Loucy (cell line): ENCODE measurements at regions not wholly inside any gene's neighbourhood (a gene's known extent, or its start where the extent isn't known, plus 50 kb on each side); places are given as distances from the start of the nearest gene placed in this dataset.

Experiments used
- H2AFZ ChIP-seq: fragments of 200-600 bp; sonication (generic); 2 replicates; pipeline ENCODE4 v1.6.0; 2016; ENCODE audit warnings: antibody characterized with exemption, mild to moderate bottlenecking, low read length, moderate library complexity
- H3F3A ChIP-seq: fragments of 200-600 bp; 2 replicates; pipeline ENCODE4 v1.6.0; 2016; ENCODE audit warnings: antibody characterized with exemption, low read depth, mild to moderate bottlenecking
- H3K27me3 ChIP-seq: fragments of 200-600 bp; sonication (generic); 2 replicates; pipeline ENCODE4 v1.6.1; 2014; ENCODE audit warnings: low read length, mild to moderate bottlenecking; ENCODE audit not compliant: insufficient read depth, poor library complexity, severe bottlenecking
- H3K36me3 ChIP-seq: fragments of 200-600 bp; sonication (generic); 2 replicates; pipeline ENCODE4 v1.6.1; 2016; ENCODE audit warnings: low read length; ENCODE audit not compliant: insufficient read depth
- H3K4me1 ChIP-seq: fragments of 200-600 bp; sonication (generic); 2 replicates; pipeline ENCODE4 v1.5.1; 2014; ENCODE audit warnings: low read length, mild to moderate bottlenecking; ENCODE audit not compliant: insufficient read depth, poor library complexity, severe bottlenecking
- H3K4me2 ChIP-seq: fragments of 200-600 bp; sonication (generic); 2 replicates; pipeline ENCODE4 v1.6.0; 2014; ENCODE audit warnings: antibody characterized with exemption, low read length, low read depth, mild to moderate bottlenecking; ENCODE audit not compliant: poor library complexity, severe bottlenecking
- H3K4me3 ChIP-seq: fragments of 200-600 bp; sonication (generic); 2 replicates; pipeline ENCODE4 v1.5.1; 2014; ENCODE audit warnings: low read length, mild to moderate bottlenecking, mixed read lengths; ENCODE audit not compliant: poor library complexity, severe bottlenecking
- H3K79me2 ChIP-seq: fragments of 200-600 bp; sonication (generic); 2 replicates; pipeline ENCODE4 v1.6.1; 2014; ENCODE audit warnings: low read length; ENCODE audit not compliant: insufficient read depth
- H3K9ac ChIP-seq: fragments of 200-600 bp; sonication (generic); 2 replicates; pipeline ENCODE4 v1.6.0; 2014; ENCODE audit warnings: mild to moderate bottlenecking, low read depth, low read length, moderate library complexity; ENCODE audit not compliant: poor library complexity, severe bottlenecking
- H3K9me2 ChIP-seq: fragments of 200-600 bp; sonication (generic); replicated peaks from 2 replicates; pipeline ENCODE4 v1.6.1; 2016; ENCODE audit warnings: low read depth, low read length, mixed read lengths
- H3K9me3 ChIP-seq: fragments of 200-600 bp; sonication (generic); 2 replicates; pipeline ENCODE4 v1.6.1; 2014; ENCODE audit warnings: mild to moderate bottlenecking, antibody characterized with exemption, low read length, low read depth; ENCODE audit not compliant: insufficient read depth
- H4K20me1 ChIP-seq: fragments of 200-600 bp; sonication (generic); 2 replicates; pipeline ENCODE4 v1.6.0; 2014; ENCODE audit warnings: antibody characterized with exemption, low read length, mild to moderate bottlenecking; ENCODE audit not compliant: insufficient read depth, poor library complexity, severe bottlenecking
- CTCF ChIP-seq: fragments of 200-600 bp; sonication (generic); conservative IDR thresholded peaks from 2 replicates; pipeline ENCODE4 v1.5.1; 2014; ENCODE audit warnings: mild to moderate bottlenecking, antibody characterized with exemption, low read length
- EZH2phosphoT487 ChIP-seq: fragments of 200-600 bp; IDR thresholded peaks from 2 replicates; pipeline ENCODE4 v1.6.1; 2018; ENCODE audit warnings: antibody characterized with exemption, mild to moderate bottlenecking, moderate library complexity, borderline replicate concordance

GRCh38 chr5:125052584-125052983, 306.1 kb upstream of the ZNF608 start:
- TF ChIP-seq EZH2phosphoT487, result no peak
- TF ChIP-seq CTCF, result no peak
- H3K4me1 ChIP-seq, result peaks cover 10% of the 10 kb centered on the region

DNA sequence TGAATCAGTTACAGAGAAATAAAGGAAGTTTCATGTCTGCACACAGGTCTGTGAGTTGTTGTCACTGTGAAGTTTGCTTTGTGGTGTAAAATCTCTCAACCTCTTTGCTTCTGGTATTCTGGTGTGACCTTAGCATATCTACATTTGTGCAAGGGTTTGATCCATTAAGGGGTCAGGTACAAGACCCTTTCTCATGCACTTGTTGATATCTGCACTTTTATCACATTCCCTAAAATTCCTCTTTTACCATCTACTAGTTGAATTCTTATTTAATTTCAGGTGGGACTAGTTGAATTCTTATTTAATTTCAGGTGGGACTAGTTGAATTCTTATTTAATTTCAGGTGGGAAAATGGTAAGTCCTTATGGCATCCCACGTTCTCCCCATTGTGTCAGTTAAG, 306.7 kb upstream of the ZNF608 start:
- no peaks in the 10 kb centered on the region for H3K9me2 ChIP-seq
- H3K9ac ChIP-seq, result no peak overlapping the region
- H3K27me3 ChIP-seq, result no peaks in the 10 kb centered on the region
- H3K4me1 ChIP-seq, result peaks cover 10% of the 10 kb centered on the region
- H3K9me3 ChIP-seq, result no peaks in the 10 kb centered on the region
- H2AFZ ChIP-seq, result no peak overlapping the region
- H3K36me3 ChIP-seq, result no peaks in the 10 kb centered on the region
- no peaks in the 10 kb centered on the region for H3K79me2 ChIP-seq
- H4K20me1 ChIP-seq, result no peaks in the 10 kb centered on the region
- no peak overlapping the region for H3K4me2 ChIP-seq
- TF ChIP-seq EZH2phosphoT487, result no peak
- TF ChIP-seq CTCF, result no peak
- H3K4me3 ChIP-seq, result no peak overlapping the region
- H3F3A ChIP-seq, result no peaks in the 10 kb centered on the region

More at GRCh38 chr5:125052584-125052983, 306.1 kb upstream of the ZNF608 start:
- Histone ChIP-seq H3K9me2 (no peaks in the 10 kb centered on the region), H3K4me2 (no peak overlapping the region), H3F3A (no peaks in the 10 kb centered on the region), H4K20me1 (no peaks in the 10 kb centered on the region), H2AFZ (no peak overlapping the region), H3K27me3 (no peaks in the 10 kb centered on the region), H3K36me3 (no peaks in the 10 kb centered on the region), H3K79me2 (no peaks in the 10 kb centered on the region), H3K9ac (no peak overlapping the region), H3K4me3 (no peak overlapping the region), H3K9me3 (no peaks in the 10 kb centered on the region)

GRCh38 chr5:125054146-125054545, 307.7 kb upstream of the ZNF608 start:
- Histone ChIP-seq H2AFZ (no peak overlapping the region), H3K9ac (no peak overlapping the region), H3K27me3 (no peaks in the 10 kb centered on the region), H3F3A (no peaks in the 10 kb centered on the region), H3K4me2 (no peak overlapping the region), H3K4me3 (no peak overlapping the region), H3K9me2 (no peaks in the 10 kb centered on the region), H3K36me3 (no peaks in the 10 kb centered on the region), H3K4me1 (peaks cover 10% of the 10 kb centered on the region), H3K9me3 (no peaks in the 10 kb centered on the region), H4K20me1 (no peaks in the 10 kb centered on the region), H3K79me2 (no peaks in the 10 kb centered on the region)
- TF ChIP-seq CTCF, result no peak
- no peak for TF ChIP-seq EZH2phosphoT487
